GM12872 (cell line): ENCODE measurements at regions not wholly inside any gene's neighbourhood (a gene's known extent, or its start where the extent isn't known, plus 50 kb on each side); places are given as distances from the start of the nearest gene placed in this dataset.

Experiments used
- CTCF ChIP-seq: IDR thresholded peaks from 3 replicates; pipeline ENCODE4 v1.5.1; 2011; ENCODE audit warnings: low read depth, mild to moderate bottlenecking, low read length, moderate library complexity; ENCODE audit not compliant: insufficient read depth

GRCh38 chr4:81688085-81688484 is 216.4 kb upstream of the RASGEF1B start:
- TF ChIP-seq CTCF = no peak

GRCh38 chr4:81687471-81687870 is 215.8 kb upstream of the RASGEF1B start:
- TF ChIP-seq CTCF = no peak

- no peak for TF ChIP-seq CTCF
Observed at GRCh38 chr4:81685104-81685503, 213.4 kb upstream of the RASGEF1B start.

- no peak for TF ChIP-seq CTCF
Observed at GRCh38 chr4:81684352-81684751, 212.6 kb upstream of the RASGEF1B start.

- no peak for TF ChIP-seq CTCF
Observed at GRCh38 chr4:81682492-81682891, 210.8 kb upstream of the RASGEF1B start.

- no peak for TF ChIP-seq CTCF
Observed at GRCh38 chr4:81679315-81679714, 207.6 kb upstream of the RASGEF1B start.

GRCh38 chr4:81678801-81679200 is 207.1 kb upstream of the RASGEF1B start:
- no peak for TF ChIP-seq CTCF

- no peak for TF ChIP-seq CTCF
Observed at GRCh38 chr4:81676537-81676936, 204.8 kb upstream of the RASGEF1B start.
